HG03521 (cell line): ENCODE measurements at regions not wholly inside any gene's neighbourhood (a gene's known extent, or its start where the extent isn't known, plus 50 kb on each side); places are given as distances from the start of the nearest gene placed in this dataset.

ENCODE experiments used
- ATAC-seq: cut with Tn5 transposase; IDR thresholded peaks from one replicate; pipeline ENCODE4 v1.9.1; 2021; ENCODE audit warnings: mild to moderate bottlenecking, moderate library complexity; ENCODE audit not compliant: unreplicated experiment

- no peak for ATAC-seq
These were observed 64.7 kb upstream of the XCR1 start for GRCh38 chr3:46091741-46092701.

- no peak for ATAC-seq
These were observed 63.8 kb upstream of the XCR1 start for GRCh38 chr3:46091046-46091445.

- no peak for ATAC-seq
These were observed 62.9 kb upstream of the XCR1 start for GRCh38 chr3:46090161-46090591.

- ATAC-seq = peak; percentile 58
These were observed 62.1 kb upstream of the XCR1 start for GRCh38 chr3:46089237-46090011.

GRCh38 chr3:46087871-46088270, 60.6 kb upstream of the XCR1 start:
- ATAC-seq = no peak

GRCh38 chr3:46086986-46087385, 59.7 kb upstream of the XCR1 start:
- ATAC-seq = no peak

GRCh38 chr3:46086083-46086437, 58.8 kb upstream of the XCR1 start:
- no peak for ATAC-seq

GRCh38 chr3:46085421-46086082, 58.3 kb upstream of the XCR1 start:
- no peak for ATAC-seq

- no peak for ATAC-seq
These were observed 56.7 kb upstream of the XCR1 start for GRCh38 chr3:46083956-46084355.

GRCh38 chr3:46082849-46083248, 55.6 kb upstream of the XCR1 start:
- ATAC-seq = no peak

- ATAC-seq = no peak
These were observed 54.7 kb upstream of the XCR1 start for GRCh38 chr3:46082021-46082420.

- ATAC-seq = no peak
These were observed 53.7 kb upstream of the XCR1 start for GRCh38 chr3:46080969-46081345.

GRCh38 chr3:46080124-46080968, 53.1 kb upstream of the XCR1 start:
- no peak for ATAC-seq

GRCh38 chr3:46078712-46079400, 51.6 kb upstream of the XCR1 start:
- peak; percentile 82 for ATAC-seq
